Fibroblast of lung (primary cell): ENCODE measurements at regions not wholly inside any gene's neighbourhood (a gene's known extent, or its start where the extent isn't known, plus 50 kb on each side); places are given as distances from the start of the nearest gene placed in this dataset.

Experiments
- DNase-seq, 2 donors: peaks; one replicate each; pipeline versions ENCODE4 v3.0.0 to v3.0.0-alpha.2; 2010; ENCODE audit warnings: low read depth in 2 of 2
- H2AFZ ChIP-seq: 2 replicates; pipeline ENCODE4 v1.5.1; 2012; ENCODE audit warnings: low read length, control low read depth, inconsistent platforms
- H3K27ac ChIP-seq: 2 replicates; pipeline ENCODE4 v1.5.1; 2011; ENCODE audit warnings: low read length, control low read depth; ENCODE audit not compliant: insufficient read depth
- H3K27me3 ChIP-seq: 2 replicates; pipeline ENCODE4 v1.5.1; 2011; ENCODE audit warnings: mild to moderate bottlenecking, low read length; ENCODE audit not compliant: control insufficient read depth, insufficient read depth
- H3K36me3 ChIP-seq: 2 replicates; pipeline ENCODE4 v1.5.1; 2011; ENCODE audit warnings: low read length; ENCODE audit not compliant: control insufficient read depth, insufficient read depth
- H3K4me1 ChIP-seq: 2 replicates; pipeline ENCODE4 v1.5.1; 2011; ENCODE audit warnings: low read length; ENCODE audit not compliant: control insufficient read depth, insufficient read depth; ENCODE audit errors: extremely low read depth
- H3K4me2 ChIP-seq: 2 replicates; pipeline ENCODE4 v1.5.1; 2011; ENCODE audit warnings: low read length, control low read depth; ENCODE audit not compliant: insufficient read depth; ENCODE audit errors: extremely low read depth
- H3K4me3 ChIP-seq, 4 experiments: fragments of 200-600 bp in 1 of 4; sonication (generic) in 1 of 4; replicated peaks in 1 of 4; 2 replicates each; pipeline ENCODE4 v1.5.1; 2011 to 2016; ENCODE audit warnings: low read length in 4 of 4, low read depth in 3 of 4, mild to moderate bottlenecking in 3 of 4, control low read depth in 2 of 4, inconsistent platforms in 1 of 4, mixed read lengths in 1 of 4; ENCODE audit not compliant: insufficient read depth in 1 of 4; ENCODE audit errors: control extremely low read depth in 1 of 4
- H3K79me2 ChIP-seq: 2 replicates; pipeline ENCODE4 v1.5.1; 2012; ENCODE audit warnings: mild to moderate bottlenecking, low read length, inconsistent platforms; ENCODE audit not compliant: control insufficient read depth, insufficient read depth
- H3K9ac ChIP-seq: 2 replicates; pipeline ENCODE4 v1.5.1; 2011; ENCODE audit warnings: mild to moderate bottlenecking, low read length, control low read depth; ENCODE audit not compliant: insufficient read depth
- H3K9me3 ChIP-seq: 2 replicates; pipeline ENCODE4 v1.5.1; 2012; ENCODE audit warnings: low read depth, low read length; ENCODE audit not compliant: control insufficient read depth, insufficient read depth
- H4K20me1 ChIP-seq: 2 replicates; pipeline ENCODE4 v1.5.1; 2011; ENCODE audit warnings: low read length; ENCODE audit not compliant: control insufficient read depth, insufficient read depth; ENCODE audit errors: extremely low read depth
- CTCF ChIP-seq, 2 donors: IDR thresholded peaks in 1 of 2; conservative IDR thresholded peaks in 1 of 2; 1 replicate in 1 of 2; 2 replicates in 1 of 2; pipeline ENCODE4 v1.5.1; 2011 to 2012; ENCODE audit warnings: low read length in 2 of 2, control low read depth in 1 of 2, inconsistent platforms in 1 of 2, low read depth in 1 of 2, mild to moderate bottlenecking in 1 of 2
- EZH2 ChIP-seq: IDR thresholded peaks from 2 replicates; pipeline ENCODE4 v1.5.1; 2012; ENCODE audit warnings: low read length, control low read depth, mild to moderate bottlenecking; ENCODE audit errors: missing control alignments

- no peak overlapping the region for H3K9ac ChIP-seq
- no peak overlapping the region for H3K4me2 ChIP-seq
- H3K4me3 ChIP-seq: no peak overlapping the region
- H3K9me3 ChIP-seq: no peaks in the 10 kb centered on the region
- H3K27ac ChIP-seq: no peak overlapping the region
- no peak overlapping the region for H2AFZ ChIP-seq
- H4K20me1 ChIP-seq: no peaks in the 10 kb centered on the region
- no peaks in the 10 kb centered on the region for H3K79me2 ChIP-seq
- no peaks in the 10 kb centered on the region for H3K36me3 ChIP-seq
- TF ChIP-seq CTCF (conservative IDR thresholded peaks at IDR 0.05 in 1 of 2, IDR thresholded peaks at IDR 0.05 in 1 of 2; ENCODE audit: low read depth in 1 of 2, low read length in 2 of 2) (no peak), EZH2 (no peak)
- DNase-seq: no peak
- no peaks in the 10 kb centered on the region for H3K4me1 ChIP-seq
- H3K27me3 ChIP-seq: no peaks in the 10 kb centered on the region
Observed at GRCh38 chr14:46279776-46280175, 371.8 kb downstream of the RPL10L start.

GRCh38 chr14:46279327-46279726 lies 372.3 kb downstream of the RPL10L start:
- DNase-seq: no peak
- no peaks in the 10 kb centered on the region for H3K4me1 ChIP-seq

GRCh38 chr14:46259536-46259935 lies 392.0 kb downstream of the RPL10L start:
- H3K4me1 ChIP-seq: no peaks in the 10 kb centered on the region
- no peaks in the 10 kb centered on the region for H3K9me3 ChIP-seq
- no peak for TF ChIP-seq EZH2
- no peak for TF ChIP-seq CTCF (conservative IDR thresholded peaks at IDR 0.05 in 1 of 2, IDR thresholded peaks at IDR 0.05 in 1 of 2; ENCODE audit: low read depth in 1 of 2, low read length in 2 of 2)
- no peaks in the 10 kb centered on the region for H3K36me3 ChIP-seq
- no peak overlapping the region for H3K27ac ChIP-seq
- H2AFZ ChIP-seq: no peak overlapping the region
- no peak overlapping the region for H3K4me3 ChIP-seq
- no peaks in the 10 kb centered on the region for H3K27me3 ChIP-seq
- DNase-seq: no peak
- H3K4me2 ChIP-seq: no peak overlapping the region
- H3K79me2 ChIP-seq: no peaks in the 10 kb centered on the region
- H3K9ac ChIP-seq: no peak overlapping the region
- H4K20me1 ChIP-seq: no peaks in the 10 kb centered on the region

More at GRCh38 chr14:46279327-46279726, 372.3 kb downstream of the RPL10L start:
- no peaks in the 10 kb centered on the region for H4K20me1 ChIP-seq
- no peak overlapping the region for H3K9ac ChIP-seq
- H3K27me3 ChIP-seq: no peaks in the 10 kb centered on the region
- no peak overlapping the region for H3K4me3 ChIP-seq
- H2AFZ ChIP-seq: no peak overlapping the region
- no peak for TF ChIP-seq CTCF (conservative IDR thresholded peaks at IDR 0.05 in 1 of 2, IDR thresholded peaks at IDR 0.05 in 1 of 2; ENCODE audit: low read depth in 1 of 2, low read length in 2 of 2)
- no peak for TF ChIP-seq EZH2
- no peaks in the 10 kb centered on the region for H3K9me3 ChIP-seq
- no peaks in the 10 kb centered on the region for H3K79me2 ChIP-seq
- no peak overlapping the region for H3K4me2 ChIP-seq
- no peak overlapping the region for H3K27ac ChIP-seq
- H3K36me3 ChIP-seq: no peaks in the 10 kb centered on the region
